ENCODE measurements at regions not wholly inside any gene's neighbourhood (a gene's known extent, or its start where the extent isn't known, plus 50 kb on each side); places are given as distances from the start of the nearest gene placed in this dataset.

DNA sequence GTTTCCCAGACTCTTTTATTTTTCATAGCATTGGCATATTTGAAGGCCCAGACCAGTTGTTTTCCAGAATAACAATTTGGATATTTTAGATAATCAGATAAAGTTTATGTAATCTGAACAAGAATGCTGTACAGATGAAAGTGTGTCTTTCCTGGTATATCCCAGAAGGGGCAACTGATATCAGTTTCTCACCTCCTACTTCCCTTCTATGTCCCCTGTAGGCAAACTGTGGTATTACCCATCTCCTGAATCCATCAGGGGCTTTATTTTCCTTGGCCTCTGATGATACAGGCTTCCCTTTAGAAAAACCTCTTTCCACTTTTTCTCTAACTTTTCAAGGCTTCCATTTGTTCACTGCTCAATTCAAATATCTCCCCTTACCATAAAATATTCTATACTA is 87.5 kb upstream of the RGS1 start:
- Mint-ChIP-seq H3K36me3 (ENCODE audit: low read depth) (no peaks in the 10 kb centered on the region), H3K4me1 (ENCODE audit: low read depth) (no peaks in the 10 kb centered on the region), H3K9me3 (no peaks in the 10 kb centered on the region), H3K27me3 (no peaks in the 10 kb centered on the region), H3K27ac (no peak overlapping the region), H3K4me3 (no peak overlapping the region)
- CTCF ChIA-PET, result no interaction called here
- intact Hi-C loops (cut with micrococcal nuclease), result no loop called here
- ATAC-seq (no peak), DNase-seq (no peak)
- POLR2A ChIA-PET, result no interaction called here
- TF ChIP-seq, protein P1, sequence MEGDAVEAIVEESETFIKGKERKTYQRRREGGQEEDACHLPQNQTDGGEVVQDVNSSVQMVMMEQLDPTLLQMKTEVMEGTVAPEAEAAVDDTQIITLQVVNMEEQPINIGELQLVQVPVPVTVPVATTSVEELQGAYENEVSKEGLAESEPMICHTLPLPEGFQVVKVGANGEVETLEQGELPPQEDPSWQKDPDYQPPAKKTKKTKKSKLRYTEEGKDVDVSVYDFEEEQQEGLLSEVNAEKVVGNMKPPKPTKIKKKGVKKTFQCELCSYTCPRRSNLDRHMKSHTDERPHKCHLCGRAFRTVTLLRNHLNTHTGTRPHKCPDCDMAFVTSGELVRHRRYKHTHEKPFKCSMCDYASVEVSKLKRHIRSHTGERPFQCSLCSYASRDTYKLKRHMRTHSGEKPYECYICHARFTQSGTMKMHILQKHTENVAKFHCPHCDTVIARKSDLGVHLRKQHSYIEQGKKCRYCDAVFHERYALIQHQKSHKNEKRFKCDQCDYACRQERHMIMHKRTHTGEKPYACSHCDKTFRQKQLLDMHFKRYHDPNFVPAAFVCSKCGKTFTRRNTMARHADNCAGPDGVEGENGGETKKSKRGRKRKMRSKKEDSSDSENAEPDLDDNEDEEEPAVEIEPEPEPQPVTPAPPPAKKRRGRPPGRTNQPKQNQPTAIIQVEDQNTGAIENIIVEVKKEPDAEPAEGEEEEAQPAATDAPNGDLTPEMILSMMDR (IDR thresholded peaks at IDR 0.05), result no peak

DNA sequence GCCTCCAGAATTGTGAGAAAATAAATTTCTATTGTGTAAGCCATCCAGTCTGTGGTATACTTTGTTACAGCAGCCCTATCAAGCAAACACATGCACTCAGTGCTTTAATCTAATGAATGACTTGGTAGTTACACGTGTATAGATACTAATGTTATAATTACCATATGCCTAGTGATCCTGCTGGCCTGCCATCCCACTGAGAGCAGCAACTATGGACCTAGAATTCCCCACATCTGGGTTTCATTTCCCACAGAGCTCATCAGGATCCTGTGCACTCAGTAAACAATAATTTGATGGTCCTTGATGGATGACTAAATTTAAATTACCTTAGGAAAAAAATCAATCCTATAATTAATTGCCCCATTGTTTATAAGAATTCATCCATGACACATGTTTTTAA is 86.5 kb upstream of the RGS1 start:
- Mint-ChIP-seq H3K27ac (no peak overlapping the region), H3K9me3 (no peaks in the 10 kb centered on the region), H3K4me1 (ENCODE audit: low read depth) (no peaks in the 10 kb centered on the region), H3K4me3 (no peak overlapping the region), H3K36me3 (ENCODE audit: low read depth) (no peaks in the 10 kb centered on the region), H3K27me3 (no peaks in the 10 kb centered on the region)
- no peak for DNase-seq
- intact Hi-C loops (cut with micrococcal nuclease), result no loop called here
- ATAC-seq, result no peak
- CTCF ChIA-PET, result interaction anchor here (1.4 kb wide), 1 partner anchor 15 kb away, joined by 3 read pairs; no protein-coding TSS in a partner anchor
- POLR2A ChIA-PET, result no interaction called here
- TF ChIP-seq, protein P1 (IDR thresholded peaks at IDR 0.05), result no peak

DNA sequence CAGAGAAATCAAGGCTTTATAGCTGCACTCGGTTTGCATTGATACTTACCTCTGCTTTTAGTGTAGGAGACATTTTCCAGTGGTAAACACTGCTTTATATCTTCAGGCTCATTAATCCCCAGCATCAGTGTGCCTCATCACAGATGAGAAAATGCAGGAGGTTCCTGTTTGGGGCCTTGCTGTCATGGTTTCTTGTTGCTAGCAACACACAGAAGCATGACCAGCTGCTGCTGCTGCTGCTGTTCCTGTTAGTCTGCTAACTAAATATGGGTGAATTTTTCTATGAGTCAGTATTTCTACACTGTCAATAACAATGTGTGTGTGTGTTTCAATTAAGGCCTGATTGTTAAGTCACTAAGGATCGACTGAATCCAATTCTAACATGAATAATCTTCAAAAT is 85.8 kb upstream of the RGS1 start:
- H3K36me3 Mint-ChIP-seq (ENCODE audit: low read depth), result no peaks in the 10 kb centered on the region
- ATAC-seq, result peak; percentile 66
- ChIA-PET POLR2A (no interaction called here), CTCF (interaction anchor here (1.0 to 1.4 kb wide), 2 partner anchors 16 to 89 kb away, joined by 3 read pairs; no protein-coding TSS in a partner anchor)
- no peaks in the 10 kb centered on the region for H3K4me1 Mint-ChIP-seq (ENCODE audit: low read depth)
- H3K4me3 Mint-ChIP-seq, result no peak overlapping the region
- no peak overlapping the region for H3K27ac Mint-ChIP-seq
- TF ChIP-seq, protein P1 (IDR thresholded peaks at IDR 0.05), result no peak
- peak; percentile 32 for DNase-seq
- no peaks in the 10 kb centered on the region for H3K9me3 Mint-ChIP-seq
- intact Hi-C loops (cut with micrococcal nuclease), result no loop called here
- H3K27me3 Mint-ChIP-seq, result no peaks in the 10 kb centered on the region

DNA sequence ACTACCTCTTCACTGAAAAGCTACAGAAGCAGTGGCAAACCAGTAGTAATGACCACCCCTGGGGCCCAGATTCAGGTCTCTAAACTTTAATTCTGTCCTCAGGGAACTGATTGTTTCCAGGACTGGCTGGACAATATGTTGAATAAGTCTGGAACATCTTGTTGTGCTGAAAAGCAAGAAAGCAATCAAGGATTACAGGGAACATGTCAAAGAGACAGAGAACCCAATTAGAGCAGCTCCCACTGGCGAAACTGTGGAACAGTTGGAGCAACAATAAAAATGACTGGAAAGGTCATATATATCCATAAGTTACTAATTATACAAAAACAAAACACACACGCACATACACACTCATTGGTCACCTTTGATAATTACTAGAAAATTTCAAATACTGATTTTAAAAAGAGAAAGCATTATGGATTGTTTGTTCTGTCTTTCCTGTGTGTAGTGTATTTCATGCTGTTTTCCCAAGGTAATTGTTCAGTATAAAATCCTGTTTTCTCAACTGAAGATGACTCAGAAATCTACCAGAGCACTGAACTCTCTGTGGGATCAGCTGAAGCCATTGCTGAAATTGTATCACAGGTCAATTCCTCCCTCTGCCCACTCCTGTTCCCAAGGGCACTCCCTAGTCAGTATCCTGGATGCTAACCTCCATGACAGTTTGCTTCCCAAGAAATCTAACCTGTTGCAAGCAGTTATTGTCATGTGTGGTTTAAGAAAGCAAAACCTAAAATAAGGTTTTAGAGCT is 83.6 kb upstream of the RGS1 start:
- DNase-seq (no peak), ATAC-seq (no peak)
- H3K27ac Mint-ChIP-seq, result no peak overlapping the region
- H3K27me3 Mint-ChIP-seq, result no peaks in the 10 kb centered on the region
- no peaks in the 10 kb centered on the region for H3K9me3 Mint-ChIP-seq
- intact Hi-C loops (cut with micrococcal nuclease), result no loop called here
- ChIA-PET POLR2A (interaction anchor here (0.6 kb wide), 1 partner anchor 53 kb away, joined by 3 read pairs; no protein-coding TSS in a partner anchor), CTCF (interaction anchor here (0.9 to 1.6 kb wide), 5 partner anchors 15 to 118 kb away, joined by 3 to 7 read pairs (median 4); no protein-coding TSS in a partner anchor)
- TF ChIP-seq, protein P1 (IDR thresholded peaks at IDR 0.05), result no peak
- no peaks in the 10 kb centered on the region for H3K36me3 Mint-ChIP-seq (ENCODE audit: low read depth)
- no peak overlapping the region for H3K4me3 Mint-ChIP-seq
- no peaks in the 10 kb centered on the region for H3K4me1 Mint-ChIP-seq (ENCODE audit: low read depth)

DNA sequence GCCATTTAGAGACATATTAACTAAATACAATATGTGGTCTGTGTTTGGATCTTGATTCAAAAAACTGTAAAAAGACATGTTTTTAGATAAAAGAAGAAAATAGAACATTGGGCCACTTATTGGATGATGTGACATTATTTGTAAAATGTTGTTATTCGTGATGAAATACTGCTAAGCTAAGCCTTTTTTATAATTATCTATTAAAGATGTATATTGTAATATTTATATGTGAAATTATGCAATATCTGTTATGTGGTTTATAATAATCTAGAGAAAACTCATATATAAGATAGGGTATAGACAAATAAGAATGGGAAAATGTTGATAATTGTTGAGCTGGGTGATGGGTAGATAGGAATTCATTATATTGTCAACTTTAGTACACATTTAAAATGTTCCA is 82.0 kb upstream of the RGS1 start:
- ChIA-PET POLR2A (no interaction called here), CTCF (interaction anchor here (1.6 kb wide), 1 partner anchor 19 kb away, joined by 7 read pairs; no protein-coding TSS in a partner anchor)
- no peak for DNase-seq
- intact Hi-C loops (cut with micrococcal nuclease), result no loop called here
- TF ChIP-seq, protein P1 (IDR thresholded peaks at IDR 0.05), result no peak
- no peak overlapping the region for H3K4me3 Mint-ChIP-seq
- no peaks in the 10 kb centered on the region for H3K9me3 Mint-ChIP-seq
- ATAC-seq, result no peak
- no peaks in the 10 kb centered on the region for H3K36me3 Mint-ChIP-seq (ENCODE audit: low read depth)
- H3K4me1 Mint-ChIP-seq (ENCODE audit: low read depth), result peaks cover 5% of the 10 kb centered on the region
- no peaks in the 10 kb centered on the region for H3K27me3 Mint-ChIP-seq
- no peak overlapping the region for H3K27ac Mint-ChIP-seq
